MM.1S (cell line): ENCODE measurements at regions not wholly inside any gene's neighbourhood (a gene's known extent, or its start where the extent isn't known, plus 50 kb on each side); places are given as distances from the start of the nearest gene placed in this dataset.

ENCODE experiments used
- DNase-seq: peaks from one replicate; pipeline ENCODE4 v3.0.0-alpha.2; 2015
- H2AFZ ChIP-seq: fragments of 300-600 bp; sonication (generic); 2 replicates; pipeline ENCODE4 v1.6.0; 2016; ENCODE audit warnings: antibody characterized with exemption, low read length
- H3F3A ChIP-seq: fragments of 300-600 bp; sonication (generic); 2 replicates; pipeline ENCODE4 v1.6.1; 2016; ENCODE audit warnings: mild to moderate bottlenecking, antibody characterized with exemption, low read length, moderate library complexity, mixed read lengths; ENCODE audit not compliant: insufficient read depth
- H3K27ac ChIP-seq: fragments of 300-600 bp; sonication (generic); 2 replicates; pipeline ENCODE4 v1.5.1; 2016; ENCODE audit warnings: mild to moderate bottlenecking, low read length
- H3K27me3 ChIP-seq: fragments of 300-600 bp; sonication (generic); replicated peaks from 2 replicates; pipeline ENCODE4 v1.6.0; 2016; ENCODE audit warnings: low read length; ENCODE audit not compliant: insufficient read depth
- H3K36me3 ChIP-seq: fragments of 300-600 bp; sonication (generic); replicated peaks from 2 replicates; pipeline ENCODE4 v1.6.1; 2016; ENCODE audit warnings: mild to moderate bottlenecking, low read length, mixed read lengths; ENCODE audit not compliant: insufficient read depth
- H3K4me1 ChIP-seq: fragments of 300-600 bp; sonication (generic); 2 replicates; pipeline ENCODE4 v1.6.1; 2016; ENCODE audit warnings: low read length, mixed read lengths
- H3K4me2 ChIP-seq: fragments of 300-600 bp; sonication (generic); 2 replicates; pipeline ENCODE4 v1.6.0; 2016; ENCODE audit warnings: low read depth, low read length
- H3K4me3 ChIP-seq: fragments of 300-600 bp; sonication (generic); 2 replicates; pipeline ENCODE4 v1.5.1; 2016; ENCODE audit warnings: low read length, mixed read lengths
- H3K79me2 ChIP-seq: fragments of 300-600 bp; sonication (generic); 2 replicates; pipeline ENCODE4 v1.6.1; 2016; ENCODE audit warnings: mixed run types, low read length, mixed read lengths
- H3K9ac ChIP-seq: fragments of 300-600 bp; sonication (generic); 2 replicates; pipeline ENCODE4 v1.6.1; 2016; ENCODE audit warnings: low read length, mixed read lengths
- H3K9me2 ChIP-seq: fragments of 300-600 bp; sonication (generic); replicated peaks from 2 replicates; pipeline ENCODE4 v1.6.1; 2016; ENCODE audit warnings: mild to moderate bottlenecking, low read length, mixed read lengths; ENCODE audit not compliant: insufficient read depth
- H3K9me3 ChIP-seq: fragments of 300-600 bp; sonication (generic); replicated peaks from 2 replicates; pipeline ENCODE4 v1.6.1; 2016; ENCODE audit warnings: mild to moderate bottlenecking, low read length, mixed read lengths; ENCODE audit not compliant: insufficient read depth
- H4K20me1 ChIP-seq: fragments of 300-600 bp; sonication (generic); 2 replicates; pipeline ENCODE4 v1.6.1; 2016; ENCODE audit warnings: mild to moderate bottlenecking, low read length, moderate library complexity, mixed read lengths; ENCODE audit not compliant: insufficient read depth
- CTCF ChIP-seq: fragments of 300-600 bp; sonication (generic); IDR thresholded peaks from 2 replicates; pipeline ENCODE4 v1.5.1; 2016; ENCODE audit warnings: antibody characterized with exemption, low read length, mixed read lengths
- EZH2 ChIP-seq: fragments of 300-600 bp; sonication (generic); optimal IDR thresholded peaks from 2 replicates; pipeline ENCODE3; 2017; ENCODE audit warnings: low read depth, mild to moderate bottlenecking, antibody characterized with exemption, low read length, mixed read lengths
- EZH2phosphoT487 ChIP-seq: fragments of 300-600 bp; sonication (generic); IDR thresholded peaks from 2 replicates; pipeline ENCODE4 v1.6.1; 2018; ENCODE audit warnings: antibody characterized with exemption, low read length

- Histone ChIP-seq H3K79me2 (no peaks in the 10 kb centered on the region), H3K9ac (no peak overlapping the region), H3K4me2 (no peak overlapping the region), H3K9me3 (no peaks in the 10 kb centered on the region), H2AFZ (no peak overlapping the region), H3K27ac (no peak overlapping the region), H3K4me3 (no peak overlapping the region), H4K20me1 (no peaks in the 10 kb centered on the region), H3K27me3 (no peaks in the 10 kb centered on the region), H3K36me3 (no peaks in the 10 kb centered on the region), H3K4me1 (no peaks in the 10 kb centered on the region), H3K9me2 (no peaks in the 10 kb centered on the region), H3F3A (no peaks in the 10 kb centered on the region)
- DNase-seq, result no peak
- no peak for TF ChIP-seq EZH2phosphoT487
- TF ChIP-seq CTCF, result no peak
- no peak for TF ChIP-seq EZH2
Measured at GRCh38 chr6:62681108-62681507, 395.1 kb upstream of the KHDRBS2 start.

- Histone ChIP-seq H3K4me3 (no peak overlapping the region), H4K20me1 (no peaks in the 10 kb centered on the region), H3F3A (no peaks in the 10 kb centered on the region), H3K9me3 (no peaks in the 10 kb centered on the region; the same call in 1 of the 2 replicates), H3K9ac (no peak overlapping the region), H3K9me2 (no peaks in the 10 kb centered on the region), H3K27me3 (no peaks in the 10 kb centered on the region), H3K4me2 (no peak overlapping the region), H3K27ac (no peak overlapping the region), H3K4me1 (no peaks in the 10 kb centered on the region), H2AFZ (no peak overlapping the region), H3K79me2 (no peaks in the 10 kb centered on the region), H3K36me3 (no peaks in the 10 kb centered on the region)
- no peak for TF ChIP-seq EZH2
- no peak for TF ChIP-seq CTCF
- TF ChIP-seq EZH2phosphoT487, result no peak
- no peak for DNase-seq
Measured at GRCh38 chr6:62672989-62673388, 387.0 kb upstream of the KHDRBS2 start.

- Histone ChIP-seq H4K20me1 (no peaks in the 10 kb centered on the region), H3K9me3 (no peaks in the 10 kb centered on the region; the same call in 1 of the 2 replicates), H2AFZ (no peak overlapping the region), H3K27ac (no peak overlapping the region), H3K9ac (no peak overlapping the region), H3F3A (no peaks in the 10 kb centered on the region), H3K4me1 (no peaks in the 10 kb centered on the region), H3K27me3 (no peaks in the 10 kb centered on the region), H3K9me2 (no peaks in the 10 kb centered on the region), H3K36me3 (no peaks in the 10 kb centered on the region), H3K4me3 (no peak overlapping the region), H3K79me2 (no peaks in the 10 kb centered on the region), H3K4me2 (no peak overlapping the region)
- no peak for DNase-seq
- no peak for TF ChIP-seq EZH2
- TF ChIP-seq CTCF, result no peak
- no peak for TF ChIP-seq EZH2phosphoT487
Measured at GRCh38 chr6:62670490-62671223, 384.6 kb upstream of the KHDRBS2 start.
